ENCODE measurements at regions not wholly inside any gene's neighbourhood (a gene's known extent, or its start where the extent isn't known, plus 50 kb on each side); places are given as distances from the start of the nearest gene placed in this dataset.

- CTCF ChIA-PET, result no interaction called here
- Mint-ChIP-seq H3K4me1 (ENCODE audit: low read depth) (peaks cover 12% of the 10 kb centered on the region), H3K36me3 (ENCODE audit: low read depth) (peaks cover 16% of the 10 kb centered on the region), H3K4me3 (no peak overlapping the region), H3K9me3 (no peaks in the 10 kb centered on the region), H3K27me3 (ENCODE audit: low read depth) (no peaks in the 10 kb centered on the region), H3K27ac (no peak overlapping the region)
- no peak for DNase-seq
- intact Hi-C loops (cut with micrococcal nuclease), result no loop called here
Measured at GRCh38 chr5:116375926-116376325, 198.7 kb downstream of the SEMA6A start.

GRCh38 chr5:116374434-116374852 lies 200.2 kb downstream of the SEMA6A start:
- H3K36me3 Mint-ChIP-seq (ENCODE audit: low read depth), result peaks cover 16% of the 10 kb centered on the region
- H3K4me1 Mint-ChIP-seq (ENCODE audit: low read depth), result peaks cover 25% of the 10 kb centered on the region
- DNase-seq, result no peak
- intact Hi-C loops (cut with micrococcal nuclease), result no loop called here
- CTCF ChIA-PET, result interaction anchor here (0.5 kb wide), 1 partner anchor 561 kb away, joined by 3 read pairs; no protein-coding TSS in a partner anchor
- no peak overlapping the region for H3K4me3 Mint-ChIP-seq
- no peak overlapping the region for H3K27ac Mint-ChIP-seq
- H3K9me3 Mint-ChIP-seq, result no peaks in the 10 kb centered on the region
- H3K27me3 Mint-ChIP-seq (ENCODE audit: low read depth), result no peaks in the 10 kb centered on the region

- Mint-ChIP-seq H3K36me3 (ENCODE audit: low read depth) (peaks cover 16% of the 10 kb centered on the region), H3K9me3 (no peaks in the 10 kb centered on the region), H3K27ac (no peak overlapping the region), H3K4me1 (ENCODE audit: low read depth) (peaks cover 31% of the 10 kb centered on the region), H3K27me3 (ENCODE audit: low read depth) (no peaks in the 10 kb centered on the region), H3K4me3 (no peak overlapping the region)
- DNase-seq, result no peak
- intact Hi-C loops (cut with micrococcal nuclease), result no loop called here
- CTCF ChIA-PET, result no interaction called here
Measured at GRCh38 chr5:116372931-116373597, 201.6 kb downstream of the SEMA6A start.

GRCh38 chr5:116371935-116372334 lies 202.7 kb downstream of the SEMA6A start:
- Mint-ChIP-seq H3K4me3 (no peak overlapping the region), H3K4me1 (ENCODE audit: low read depth) (peaks cover 31% of the 10 kb centered on the region), H3K36me3 (ENCODE audit: low read depth) (peaks cover 16% of the 10 kb centered on the region), H3K27me3 (ENCODE audit: low read depth) (no peaks in the 10 kb centered on the region), H3K27ac (no peak overlapping the region), H3K9me3 (no peaks in the 10 kb centered on the region)
- DNase-seq, result no peak
- CTCF ChIA-PET, result no interaction called here
- intact Hi-C loops (cut with micrococcal nuclease), result no loop called here

GRCh38 chr5:116371431-116371830 lies 203.2 kb downstream of the SEMA6A start:
- Mint-ChIP-seq H3K36me3 (ENCODE audit: low read depth) (peaks cover 12% of the 10 kb centered on the region), H3K4me1 (ENCODE audit: low read depth) (peaks cover 31% of the 10 kb centered on the region), H3K27me3 (ENCODE audit: low read depth) (no peaks in the 10 kb centered on the region), H3K4me3 (no peak overlapping the region), H3K27ac (no peak overlapping the region), H3K9me3 (no peaks in the 10 kb centered on the region)
- intact Hi-C loops (cut with micrococcal nuclease), result no loop called here
- DNase-seq, result no peak
- CTCF ChIA-PET, result interaction anchor here (0.6 kb wide), 1 partner anchor 206 kb away, joined by 4 read pairs; no protein-coding TSS in a partner anchor

- Mint-ChIP-seq H3K9me3 (no peaks in the 10 kb centered on the region), H3K27ac (no peak overlapping the region), H3K36me3 (ENCODE audit: low read depth) (peaks cover 8% of the 10 kb centered on the region), H3K4me3 (no peak overlapping the region), H3K27me3 (ENCODE audit: low read depth) (no peaks in the 10 kb centered on the region), H3K4me1 (ENCODE audit: low read depth) (peaks cover 31% of the 10 kb centered on the region)
- intact Hi-C loops (cut with micrococcal nuclease), result no loop called here
- CTCF ChIA-PET, result interaction anchor here (0.6 kb wide), 1 partner anchor 206 kb away, joined by 4 read pairs; no protein-coding TSS in a partner anchor
- no peak for DNase-seq
Measured at GRCh38 chr5:116370886-116371285, 203.7 kb downstream of the SEMA6A start.

GRCh38 chr5:116370149-116370548 lies 204.5 kb downstream of the SEMA6A start:
- Mint-ChIP-seq H3K9me3 (no peaks in the 10 kb centered on the region), H3K36me3 (ENCODE audit: low read depth) (peaks cover 7% of the 10 kb centered on the region), H3K27ac (no peak overlapping the region), H3K27me3 (ENCODE audit: low read depth) (no peaks in the 10 kb centered on the region), H3K4me3 (no peak overlapping the region), H3K4me1 (ENCODE audit: low read depth) (peaks cover 31% of the 10 kb centered on the region)
- no peak for DNase-seq
- CTCF ChIA-PET, result no interaction called here
- intact Hi-C loops (cut with micrococcal nuclease), result no loop called here

GRCh38 chr5:116365006-116365496 lies 209.6 kb downstream of the SEMA6A start:
- DNase-seq, result no peak
- peaks cover 16% of the 10 kb centered on the region for H3K36me3 Mint-ChIP-seq (ENCODE audit: low read depth)
- no peak overlapping the region for H3K4me3 Mint-ChIP-seq
- H3K9me3 Mint-ChIP-seq, result no peaks in the 10 kb centered on the region
- no peak overlapping the region for H3K27ac Mint-ChIP-seq
- H3K4me1 Mint-ChIP-seq (ENCODE audit: low read depth), result peaks cover 10% of the 10 kb centered on the region
- CTCF ChIA-PET, result no interaction called here
- intact Hi-C loops (cut with micrococcal nuclease), result no loop called here
- H3K27me3 Mint-ChIP-seq (ENCODE audit: low read depth), result no peaks in the 10 kb centered on the region

- CTCF ChIA-PET, result no interaction called here
- Mint-ChIP-seq H3K36me3 (ENCODE audit: low read depth) (peaks cover 18% of the 10 kb centered on the region), H3K4me1 (ENCODE audit: low read depth) (peaks cover 1% of the 10 kb centered on the region), H3K9me3 (no peaks in the 10 kb centered on the region), H3K4me3 (no peak overlapping the region), H3K27me3 (ENCODE audit: low read depth) (no peaks in the 10 kb centered on the region), H3K27ac (no peak overlapping the region)
- DNase-seq, result no peak
- intact Hi-C loops (cut with micrococcal nuclease), result no loop called here
Measured at GRCh38 chr5:116363780-116364179, 210.8 kb downstream of the SEMA6A start.

GRCh38 chr5:116361979-116362577 lies 212.5 kb downstream of the SEMA6A start:
- DNase-seq, result no peak
- no peak overlapping the region for H3K4me3 Mint-ChIP-seq
- H3K27ac Mint-ChIP-seq, result no peak overlapping the region
- peaks cover 18% of the 10 kb centered on the region for H3K36me3 Mint-ChIP-seq (ENCODE audit: low read depth)
- CTCF ChIA-PET, result no interaction called here
- H3K4me1 Mint-ChIP-seq (ENCODE audit: low read depth), result no peaks in the 10 kb centered on the region
- no peaks in the 10 kb centered on the region for H3K27me3 Mint-ChIP-seq (ENCODE audit: low read depth)
- no peaks in the 10 kb centered on the region for H3K9me3 Mint-ChIP-seq
- intact Hi-C loops (cut with micrococcal nuclease), result no loop called here

GRCh38 chr5:116361171-116361967 lies 213.3 kb downstream of the SEMA6A start:
- Mint-ChIP-seq H3K4me3 (no peak overlapping the region), H3K9me3 (no peaks in the 10 kb centered on the region), H3K36me3 (ENCODE audit: low read depth) (peaks cover 18% of the 10 kb centered on the region), H3K4me1 (ENCODE audit: low read depth) (no peaks in the 10 kb centered on the region), H3K27ac (no peak overlapping the region), H3K27me3 (ENCODE audit: low read depth) (no peaks in the 10 kb centered on the region)
- CTCF ChIA-PET, result no interaction called here
- intact Hi-C loops (cut with micrococcal nuclease), result no loop called here
- no peak for DNase-seq

- peaks cover 26% of the 10 kb centered on the region for H3K36me3 Mint-ChIP-seq (ENCODE audit: low read depth)
- H3K4me1 Mint-ChIP-seq (ENCODE audit: low read depth), result no peaks in the 10 kb centered on the region
- intact Hi-C loops (cut with micrococcal nuclease), result no loop called here
- H3K4me3 Mint-ChIP-seq, result no peak overlapping the region
- CTCF ChIA-PET, result no interaction called here
- no peaks in the 10 kb centered on the region for H3K9me3 Mint-ChIP-seq
- DNase-seq, result no peak
- no peaks in the 10 kb centered on the region for H3K27me3 Mint-ChIP-seq (ENCODE audit: low read depth)
- H3K27ac Mint-ChIP-seq, result no peak overlapping the region
Measured at GRCh38 chr5:116360008-116360853, 214.4 kb downstream of the SEMA6A start.
